Mesothelial cell of epicardium (in vitro differentiated cells): ENCODE measurements at regions not wholly inside any gene's neighbourhood (a gene's known extent, or its start where the extent isn't known, plus 50 kb on each side); places are given as distances from the start of the nearest gene placed in this dataset.

Source experiments
- DNase-seq, 2 experiments: peaks; one replicate each; pipeline ENCODE4 v3.0.0; 2021; ENCODE audit warnings: low spot score in 2 of 2; ENCODE audit not compliant: unreplicated experiment in 2 of 2
- H3K27ac Mint-ChIP-seq: 2 replicates; pipeline ENCODE4 v1.8.0; 2021; ENCODE audit warnings: mixed read lengths
- H3K27me3 Mint-ChIP-seq: 2 replicates; pipeline ENCODE4 v1.8.0; 2021; ENCODE audit warnings: low read depth, mixed read lengths
- H3K36me3 Mint-ChIP-seq: 2 replicates; pipeline ENCODE4 v1.8.0; 2021; ENCODE audit warnings: mixed read lengths
- H3K4me1 Mint-ChIP-seq: 2 replicates; pipeline ENCODE4 v1.8.0; 2021; ENCODE audit warnings: mixed read lengths
- H3K4me3 Mint-ChIP-seq: 2 replicates; pipeline ENCODE4 v1.8.0; 2021; ENCODE audit warnings: mild to moderate bottlenecking, moderate library complexity, mixed read lengths
- H3K9me3 Mint-ChIP-seq: 2 replicates; pipeline ENCODE4 v1.8.0; 2021; ENCODE audit warnings: mixed read lengths
- CTCF ChIP-seq: fragments of 200-600 bp; sonication (generic); IDR thresholded peaks from one replicate; pipeline ENCODE4 v1.5.0; 2021; ENCODE audit warnings: antibody characterized with exemption; ENCODE audit not compliant: unreplicated experiment

GRCh38 chr1:9478021-9478420 lies 61.2 kb upstream of the SLC25A33 start:
- Mint-ChIP-seq H3K4me3 (no peak overlapping the region), H3K27ac (no peak overlapping the region), H3K9me3 (no peaks in the 10 kb centered on the region), H3K27me3 (no peaks in the 10 kb centered on the region), H3K4me1 (peaks cover 5% of the 10 kb centered on the region), H3K36me3 (no peaks in the 10 kb centered on the region)
- no peak for TF ChIP-seq CTCF
- DNase-seq: no peak

GRCh38 chr1:9481048-9481447 lies 58.2 kb upstream of the SLC25A33 start:
- Mint-ChIP-seq H3K36me3 (no peaks in the 10 kb centered on the region), H3K27me3 (no peaks in the 10 kb centered on the region), H3K4me1 (peaks cover 5% of the 10 kb centered on the region), H3K4me3 (no peak overlapping the region), H3K9me3 (no peaks in the 10 kb centered on the region), H3K27ac (no peak overlapping the region)
- no peak for TF ChIP-seq CTCF
- no peak for DNase-seq

- TF ChIP-seq CTCF: no peak
- H3K36me3 Mint-ChIP-seq: no peaks in the 10 kb centered on the region
Measured at GRCh38 chr1:9482403-9482802, 56.9 kb upstream of the SLC25A33 start.

GRCh38 chr1:9482816-9483572 lies 56.3 kb upstream of the SLC25A33 start:
- H3K27ac Mint-ChIP-seq: no peak overlapping the region
- no peaks in the 10 kb centered on the region for H3K36me3 Mint-ChIP-seq
- H3K4me3 Mint-ChIP-seq: no peak overlapping the region
- H3K27me3 Mint-ChIP-seq: no peaks in the 10 kb centered on the region
- peaks cover 7% of the 10 kb centered on the region for H3K4me1 Mint-ChIP-seq
- TF ChIP-seq CTCF: no peak
- H3K9me3 Mint-ChIP-seq: no peaks in the 10 kb centered on the region
- no peak for DNase-seq

More at GRCh38 chr1:9482403-9482802, 56.9 kb upstream of the SLC25A33 start:
- Mint-ChIP-seq H3K4me3 (no peak overlapping the region), H3K4me1 (peaks cover 7% of the 10 kb centered on the region), H3K27ac (no peak overlapping the region), H3K27me3 (no peaks in the 10 kb centered on the region), H3K9me3 (no peaks in the 10 kb centered on the region)
- DNase-seq: no peak

GRCh38 chr1:9486466-9487140 lies 52.7 kb upstream of the SLC25A33 start:
- no peak overlapping the region for H3K4me3 Mint-ChIP-seq

More at GRCh38 chr1:9486466-9487140, 52.7 kb upstream of the SLC25A33 start:
- no peak for TF ChIP-seq CTCF
- Mint-ChIP-seq H3K36me3 (no peaks in the 10 kb centered on the region), H3K27me3 (no peaks in the 10 kb centered on the region), H3K27ac (no peak overlapping the region), H3K9me3 (no peaks in the 10 kb centered on the region), H3K4me1 (peaks cover 4% of the 10 kb centered on the region)
- DNase-seq: no peak
